H1 (cell line): ENCODE measurements at regions not wholly inside any gene's neighbourhood (a gene's known extent, or its start where the extent isn't known, plus 50 kb on each side); places are given as distances from the start of the nearest gene placed in this dataset.

ENCODE experiments used
- EP300 ChIP-seq, 2 experiments: IDR thresholded peaks; 1 replicate in 1 of 2; 2 replicates in 1 of 2; pipeline ENCODE4 v1.6.1; 2011 to 2012; ENCODE audit warnings: low read depth in 2 of 2, low read length in 2 of 2, mild to moderate bottlenecking in 2 of 2, borderline replicate concordance in 1 of 2, inconsistent platforms in 1 of 2, moderate library complexity in 1 of 2
- PHF8 ChIP-seq: fragments of 200-600 bp; sonication (generic); conservative IDR thresholded peaks from 2 replicates; pipeline ENCODE4 v1.7.1; 2012; ENCODE audit warnings: low read depth, mild to moderate bottlenecking, inconsistent platforms, low read length, moderate library complexity
- RXRA ChIP-seq: IDR thresholded peaks from 2 replicates; pipeline ENCODE4 v1.6.1; 2011; ENCODE audit warnings: low read depth, mild to moderate bottlenecking, low read length, moderate library complexity; ENCODE audit not compliant: insufficient read depth
- ZNF274 ChIP-seq: IDR thresholded peaks from 2 replicates; pipeline ENCODE4 v1.7.0; 2012; ENCODE audit warnings: low read length, borderline replicate concordance; ENCODE audit errors: extremely low read depth
- TF ChIP-seq, protein P1 (sequence below), 3 experiments: IDR thresholded peaks; 1 replicate in 2 of 3; 2 replicates in 1 of 3; pipeline versions ENCODE4 v1.5.1 to v1.6.1; 2011; ENCODE audit warnings: low read length in 3 of 3, mild to moderate bottlenecking in 3 of 3, inconsistent platforms in 2 of 3, low read depth in 1 of 3, moderate library complexity in 1 of 3; ENCODE audit not compliant: insufficient read depth in 1 of 3; ENCODE audit errors: control extremely low read depth in 1 of 3

DNA sequence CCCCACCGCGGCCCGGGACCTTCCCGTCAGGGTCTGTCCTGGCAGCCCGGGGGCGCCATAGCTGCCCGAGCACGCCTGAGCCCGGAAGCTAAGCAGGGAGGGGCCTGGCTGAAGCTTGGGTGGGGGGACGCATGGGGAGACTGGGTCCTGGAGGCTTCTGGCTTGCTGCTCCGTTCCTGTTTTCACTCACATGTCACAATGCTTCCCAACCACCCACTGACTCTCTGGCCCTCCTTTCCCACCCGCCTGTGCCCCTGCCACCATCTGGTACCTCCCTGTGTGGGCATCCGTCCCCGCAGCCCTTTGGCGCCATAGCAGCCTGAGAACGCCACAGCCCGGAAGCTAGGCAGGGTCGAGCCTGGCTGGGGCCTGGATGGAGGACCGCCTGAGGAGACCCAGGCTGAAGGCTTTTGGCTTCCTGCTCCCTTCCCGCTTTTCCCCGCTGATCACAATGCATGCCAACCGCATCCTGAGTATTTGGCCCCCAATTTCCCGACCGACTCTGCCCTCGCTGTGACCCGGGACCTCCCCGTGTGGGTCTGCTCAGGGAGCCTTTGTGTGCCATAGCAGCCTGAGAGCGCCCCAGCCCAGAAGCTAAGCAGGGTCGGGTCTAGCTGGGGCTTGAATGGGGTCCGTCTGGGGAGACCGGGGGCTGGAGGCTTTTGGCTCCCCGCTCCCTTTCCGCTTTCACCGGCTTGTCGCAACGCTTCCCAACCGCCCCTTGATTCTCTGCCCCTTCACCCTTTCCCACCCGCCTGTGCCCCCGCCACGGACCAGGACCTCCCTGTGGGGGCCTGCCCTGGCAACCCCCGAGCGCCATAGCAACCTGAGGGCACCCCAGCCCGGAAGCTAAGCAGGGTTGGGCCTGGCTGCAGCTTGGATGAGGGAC, 2290.1 kb downstream of the TP53TG3F start:
- TF ChIP-seq, protein P1, sequence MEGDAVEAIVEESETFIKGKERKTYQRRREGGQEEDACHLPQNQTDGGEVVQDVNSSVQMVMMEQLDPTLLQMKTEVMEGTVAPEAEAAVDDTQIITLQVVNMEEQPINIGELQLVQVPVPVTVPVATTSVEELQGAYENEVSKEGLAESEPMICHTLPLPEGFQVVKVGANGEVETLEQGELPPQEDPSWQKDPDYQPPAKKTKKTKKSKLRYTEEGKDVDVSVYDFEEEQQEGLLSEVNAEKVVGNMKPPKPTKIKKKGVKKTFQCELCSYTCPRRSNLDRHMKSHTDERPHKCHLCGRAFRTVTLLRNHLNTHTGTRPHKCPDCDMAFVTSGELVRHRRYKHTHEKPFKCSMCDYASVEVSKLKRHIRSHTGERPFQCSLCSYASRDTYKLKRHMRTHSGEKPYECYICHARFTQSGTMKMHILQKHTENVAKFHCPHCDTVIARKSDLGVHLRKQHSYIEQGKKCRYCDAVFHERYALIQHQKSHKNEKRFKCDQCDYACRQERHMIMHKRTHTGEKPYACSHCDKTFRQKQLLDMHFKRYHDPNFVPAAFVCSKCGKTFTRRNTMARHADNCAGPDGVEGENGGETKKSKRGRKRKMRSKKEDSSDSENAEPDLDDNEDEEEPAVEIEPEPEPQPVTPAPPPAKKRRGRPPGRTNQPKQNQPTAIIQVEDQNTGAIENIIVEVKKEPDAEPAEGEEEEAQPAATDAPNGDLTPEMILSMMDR (IDR thresholded peaks at IDR 0.05; ENCODE audit: control extremely low read depth in 1 of 3, insufficient read depth in 1 of 3, low read depth in 1 of 3, low read length in 3 of 3), result no peak
- TF ChIP-seq PHF8 (no peak), RXRA (no peak), EP300 (IDR thresholded peaks at IDR 0.05; ENCODE audit: borderline replicate concordance in 1 of 2, low read depth in 2 of 2, low read length in 2 of 2) (no peak), ZNF274 (no peak)
